LNCaP clone FGC (cell line): ENCODE measurements at regions not wholly inside any gene's neighbourhood (a gene's known extent, or its start where the extent isn't known, plus 50 kb on each side); places are given as distances from the start of the nearest gene placed in this dataset.

ENCODE experiments used
- DNase-seq: peaks from one replicate; pipeline ENCODE4 v3.0.0-alpha.2; 2011; ENCODE audit warnings: low read depth
- H3K4me3 ChIP-seq: 2 replicates; pipeline ENCODE4 v1.5.1; 2011; ENCODE audit warnings: mild to moderate bottlenecking, low read depth, low read length, control low read depth
- CTCF ChIP-seq: IDR thresholded peaks from 2 replicates; pipeline ENCODE4 v1.5.1; 2012; ENCODE audit warnings: mild to moderate bottlenecking; ENCODE audit not compliant: control insufficient read depth, insufficient read depth; ENCODE audit errors: extremely low read depth

- H3K4me3 ChIP-seq, result no peak overlapping the region
- DNase-seq, result no peak
- TF ChIP-seq CTCF, result no peak
Observed at GRCh38 chr12:5138845-5139244, 95.2 kb downstream of the KCNA5 start.

- no peak for TF ChIP-seq CTCF
- H3K4me3 ChIP-seq, result no peak overlapping the region
- no peak for DNase-seq
Observed at GRCh38 chr12:5139751-5140150, 96.1 kb downstream of the KCNA5 start.

- DNase-seq, result no peak
- TF ChIP-seq CTCF, result no peak
- H3K4me3 ChIP-seq, result no peak overlapping the region
Observed at GRCh38 chr12:5140190-5140589, 96.5 kb downstream of the KCNA5 start.

- TF ChIP-seq CTCF, result no peak
- H3K4me3 ChIP-seq, result no peak overlapping the region
- DNase-seq, result no peak
Observed at GRCh38 chr12:5148880-5149279, 105.2 kb downstream of the KCNA5 start.

GRCh38 chr12:5154091-5154490 lies 110.4 kb downstream of the KCNA5 start:
- no peak for TF ChIP-seq CTCF
- no peak for DNase-seq
- H3K4me3 ChIP-seq, result no peak overlapping the region

GRCh38 chr12:5155866-5156265 lies 112.2 kb downstream of the KCNA5 start:
- H3K4me3 ChIP-seq, result no peak overlapping the region
- no peak for DNase-seq
- no peak for TF ChIP-seq CTCF

- no peak for DNase-seq
- no peak overlapping the region for H3K4me3 ChIP-seq
- TF ChIP-seq CTCF, result no peak
Observed at GRCh38 chr12:5160827-5161226, 117.1 kb downstream of the KCNA5 start.
